WTC11 (cell line): ENCODE measurements at regions not wholly inside any gene's neighbourhood (a gene's known extent, or its start where the extent isn't known, plus 50 kb on each side); places are given as distances from the start of the nearest gene placed in this dataset.

ENCODE experiments used
- ATAC-seq: fragments of 200-7000 bp; cut with Tn5 transposase; 2 replicates; pipeline ENCODE4 v1.10.0; 2021; ENCODE audit warnings: mild to moderate bottlenecking, moderate library complexity
- CTCF ChIA-PET: fragments of 300-600 bp; sonication (Branson Sonifier 250); formaldehyde crosslinking; loops from one replicate; lab custom pipeline; 2021; ENCODE audit warnings: antibody characterized with exemption; lab: Charles Lee
- POLR2A ChIA-PET: fragments of 350-600 bp; sonication (Branson Sonifier 250); formaldehyde crosslinking; loops from one replicate; lab custom pipeline; 2021; ENCODE audit warnings: antibody characterized with exemption; lab: Charles Lee
- DNase-seq: peaks from one replicate; pipeline ENCODE4 v3.0.0; 2021; ENCODE audit warnings: low spot score
- H3K27ac Mint-ChIP-seq: 2 replicates; pipeline ENCODE4 v1.8.0; 2021; ENCODE audit warnings: mixed read lengths
- H3K27me3 Mint-ChIP-seq: 2 replicates; pipeline ENCODE4 v1.8.0; 2021; ENCODE audit warnings: low read depth, mild to moderate bottlenecking, moderate library complexity, mixed read lengths
- H3K36me3 Mint-ChIP-seq: 2 replicates; pipeline ENCODE4 v1.8.0; 2021; ENCODE audit warnings: mixed read lengths
- H3K4me1 Mint-ChIP-seq: 2 replicates; pipeline ENCODE4 v1.8.0; 2022; ENCODE audit warnings: mixed read lengths
- H3K4me3 Mint-ChIP-seq: 2 replicates; pipeline ENCODE4 v1.8.0; 2021; ENCODE audit warnings: mild to moderate bottlenecking, moderate library complexity, mixed read lengths
- H3K9me3 Mint-ChIP-seq: 2 replicates; pipeline ENCODE4 v1.8.0; 2021; ENCODE audit warnings: mixed read lengths
- AR ChIP-seq: fragments of 250-450 bp; sonication (Bioruptor Pico); IDR thresholded peaks from 2 replicates; pipeline ENCODE4 v1.9.0; 2021; ENCODE audit warnings: mild to moderate bottlenecking
- ATF6 ChIP-seq: sonication (generic); formaldehyde crosslinking; IDR thresholded peaks from 2 replicates; pipeline ENCODE4 v1.8.1; 2023; ENCODE audit warnings: mild to moderate bottlenecking, missing genetic modification reagents
- CDX4 ChIP-seq: fragments of 250-450 bp; sonication (Bioruptor Pico); IDR thresholded peaks from 2 replicates; pipeline ENCODE4 v1.9.0; 2021; ENCODE audit warnings: moderate library complexity, mild to moderate bottlenecking, inconsistent platforms, borderline replicate concordance
- CREM ChIP-seq: sonication (generic); formaldehyde crosslinking; IDR thresholded peaks from 2 replicates; pipeline ENCODE4 v1.8.1; 2022; ENCODE audit warnings: mild to moderate bottlenecking, missing genetic modification reagents, moderate library complexity
- GABPB1 ChIP-seq: sonication (generic); formaldehyde crosslinking; IDR thresholded peaks from 2 replicates; pipeline ENCODE4 v1.8.1; 2023; ENCODE audit warnings: mild to moderate bottlenecking, missing genetic modification reagents
- JUN ChIP-seq: sonication (generic); formaldehyde crosslinking; IDR thresholded peaks from 2 replicates; pipeline ENCODE4 v1.8.0; 2023; ENCODE audit warnings: mild to moderate bottlenecking, missing genetic modification reagents
- MXD4 ChIP-seq: fragments of 250-450 bp; sonication (Bioruptor Pico); IDR thresholded peaks from 2 replicates; pipeline ENCODE4 v1.8.0; 2021; ENCODE audit warnings: mild to moderate bottlenecking, moderate library complexity, borderline replicate concordance
- RELA ChIP-seq: sonication (generic); formaldehyde crosslinking; IDR thresholded peaks from 2 replicates; pipeline ENCODE4 v1.8.1; 2022; ENCODE audit warnings: missing genetic modification reagents, mild to moderate bottlenecking, borderline replicate concordance
- RORB ChIP-seq: fragments of 250-450 bp; sonication (Bioruptor Pico); IDR thresholded peaks from 2 replicates; pipeline ENCODE4 v1.9.0; 2021; ENCODE audit warnings: mild to moderate bottlenecking
- USF1 ChIP-seq: sonication (generic); formaldehyde crosslinking; IDR thresholded peaks from 2 replicates; pipeline ENCODE4 v1.8.0; 2022; ENCODE audit warnings: mild to moderate bottlenecking, missing genetic modification reagents
- ZMAT4 ChIP-seq: fragments of 250-450 bp; sonication (Bioruptor Pico); IDR thresholded peaks from 2 replicates; pipeline ENCODE4 v1.9.0; 2021; ENCODE audit warnings: mild to moderate bottlenecking
- ZNF138 ChIP-seq: sonication (generic); formaldehyde crosslinking; conservative IDR thresholded peaks from 2 replicates; pipeline ENCODE4 v1.8.1; 2022; ENCODE audit warnings: mild to moderate bottlenecking, moderate library complexity, missing genetic modification reagents
- ZNF281 ChIP-seq: sonication (generic); formaldehyde crosslinking; IDR thresholded peaks from 2 replicates; pipeline ENCODE4 v1.8.0; 2023; ENCODE audit warnings: mild to moderate bottlenecking, missing genetic modification reagents
- ZNF416 ChIP-seq: fragments of 250-450 bp; sonication (Bioruptor Pico); IDR thresholded peaks from 2 replicates; pipeline ENCODE4 v1.9.0; 2021; ENCODE audit warnings: mild to moderate bottlenecking, inconsistent platforms
- ZNF423 ChIP-seq: fragments of 250-450 bp; sonication (Bioruptor Pico); IDR thresholded peaks from 2 replicates; pipeline ENCODE4 v2.1.2; 2022; ENCODE audit warnings: mild to moderate bottlenecking, moderate library complexity
- ZNF512 ChIP-seq: sonication (generic); formaldehyde crosslinking; IDR thresholded peaks from 2 replicates; pipeline ENCODE4 v1.8.1; 2022; ENCODE audit warnings: missing genetic modification reagents, borderline replicate concordance
- ZSCAN18 ChIP-seq: fragments of 250-450 bp; sonication (Bioruptor Pico); IDR thresholded peaks from 2 replicates; pipeline ENCODE4 v2.1.2; 2022; ENCODE audit warnings: mild to moderate bottlenecking, moderate library complexity

- TF ChIP-seq AR (CRISPR knock-in tag) = no peak
- TF ChIP-seq, all 79 proteins: peak for 0
These were observed 83.3 kb upstream of the TNFSF11 start (continued) for GRCh38 chr13:42490676-42491075.

GRCh38 chr13:42492372-42492920 is 81.5 kb upstream of the TNFSF11 start:
- no peak for DNase-seq
- H3K36me3 Mint-ChIP-seq = no peaks in the 10 kb centered on the region
- CTCF ChIA-PET = no interaction called here
- TF ChIP-seq ATF6 (CRISPR knock-in tag) (no peak), RORB (CRISPR knock-in tag) (no peak), ZNF512 (CRISPR knock-in tag) (no peak), JUN (CRISPR knock-in tag) (no peak), ZNF423 (no peak), CDX4 (no peak)
- H3K27me3 Mint-ChIP-seq = no peaks in the 10 kb centered on the region; the same call in 1 of the 2 replicates
- POLR2A ChIA-PET = no interaction called here
- H3K27ac Mint-ChIP-seq = no peak overlapping the region
- peaks cover 4% of the 10 kb centered on the region for H3K9me3 Mint-ChIP-seq
- H3K4me3 Mint-ChIP-seq = no peak overlapping the region
- no peaks in the 10 kb centered on the region for H3K4me1 Mint-ChIP-seq
- ATAC-seq = no peak

GRCh38 chr13:42494157-42494556 is 79.8 kb upstream of the TNFSF11 start:
- ATAC-seq = no peak
- ChIA-PET POLR2A (no interaction called here), CTCF (no interaction called here)
- TF ChIP-seq ZMAT4 (CRISPR knock-in tag) (no peak), ZNF138 (CRISPR knock-in tag) (no peak), CREM (CRISPR knock-in tag) (no peak), RELA (CRISPR knock-in tag) (no peak)
- H3K9me3 Mint-ChIP-seq = peaks cover 4% of the 10 kb centered on the region
- no peak overlapping the region for H3K4me3 Mint-ChIP-seq
- no peak overlapping the region for H3K27ac Mint-ChIP-seq
- DNase-seq = no peak
- no peaks in the 10 kb centered on the region for H3K4me1 Mint-ChIP-seq
- no peaks in the 10 kb centered on the region; the same call in 1 of the 2 replicates for H3K27me3 Mint-ChIP-seq
- no peaks in the 10 kb centered on the region for H3K36me3 Mint-ChIP-seq

- H3K4me1 Mint-ChIP-seq = no peaks in the 10 kb centered on the region
- no peaks in the 10 kb centered on the region for H3K36me3 Mint-ChIP-seq
- H3K4me3 Mint-ChIP-seq = no peak overlapping the region
- peaks cover 4% of the 10 kb centered on the region for H3K9me3 Mint-ChIP-seq
- H3K27me3 Mint-ChIP-seq = no peaks in the 10 kb centered on the region; the same call in 1 of the 2 replicates
- ATAC-seq (no peak), DNase-seq (no peak)
- CTCF ChIA-PET = no interaction called here
- POLR2A ChIA-PET = no interaction called here
- H3K27ac Mint-ChIP-seq = no peak overlapping the region
- no peak for TF ChIP-seq CDX4
- TF ChIP-seq ZNF281 (CRISPR knock-in tag) = no peak
- TF ChIP-seq MXD4 (CRISPR knock-in tag) = no peak
- no peak for TF ChIP-seq ZSCAN18 (CRISPR knock-in tag)
- TF ChIP-seq USF1 (CRISPR knock-in tag) = no peak
- no peak for TF ChIP-seq GABPB1
- TF ChIP-seq ZNF416 (CRISPR knock-in tag) = no peak
These were observed 78.7 kb upstream of the TNFSF11 start for GRCh38 chr13:42495255-42495654.
